B cell (primary cell): ENCODE measurements at regions not wholly inside any gene's neighbourhood (a gene's known extent, or its start where the extent isn't known, plus 50 kb on each side); places are given as distances from the start of the nearest gene placed in this dataset.

Source experiments
- ATAC-seq: fragments of 200-7000 bp; cut with Tn5 transposase; one replicate; pipeline ENCODE4 v1.10.0; 2021; ENCODE audit warnings: low read depth, mild to moderate bottlenecking, moderate number of reproducible peaks, moderate library complexity
- CTCF ChIA-PET: fragments of 350-600 bp; sonication (Branson Sonifier 250); formaldehyde crosslinking; loops from one replicate; lab custom pipeline; 2021; ENCODE audit warnings: antibody characterized with exemption, inconsistent platforms; lab: Charles Lee
- POLR2A ChIA-PET: fragments of 350-600 bp; sonication (Branson Sonifier 250); formaldehyde crosslinking; loops from one replicate; lab custom pipeline; 2021; ENCODE audit warnings: antibody characterized with exemption; lab: Charles Lee
- DNase-seq: peaks from one replicate; pipeline ENCODE4 v3.0.0; 2013
- H2AFZ ChIP-seq: 2 replicates; pipeline ENCODE4 v1.6.1; 2012; ENCODE audit warnings: mild to moderate bottlenecking, low read depth, low read length; ENCODE audit not compliant: insufficient read depth, poor library complexity, severe bottlenecking
- H3K27ac ChIP-seq, 2 donors: 1 replicate in 1 of 2; 2 replicates in 1 of 2; pipeline ENCODE4 v1.5.1; 2012 to 2013; ENCODE audit warnings: low read length in 2 of 2, mild to moderate bottlenecking in 2 of 2, moderate library complexity in 1 of 2
- H3K27me3 ChIP-seq, 4 experiments: fragments of 200-600 bp in 1 of 4; sonication (generic) in 1 of 4; replicated peaks in 1 of 4; 1 replicate in 2 of 4; 2 replicates in 2 of 4; pipeline versions ENCODE4 v1.6.1 to v1.7.0; 2013 to 2016; ENCODE audit warnings: low read length in 3 of 4, mild to moderate bottlenecking in 2 of 4, mixed read lengths in 1 of 4, moderate library complexity in 1 of 4; ENCODE audit not compliant: insufficient read depth in 4 of 4, control insufficient read depth in 3 of 4; ENCODE audit errors: control extremely low read depth in 1 of 4
- H3K36me3 ChIP-seq, 2 experiments: replicated peaks in 1 of 2; 1 replicate in 1 of 2; 2 replicates in 1 of 2; pipeline versions ENCODE4 v1.6.1 to v1.7.1; 2013; ENCODE audit warnings: low read length in 1 of 2; ENCODE audit not compliant: insufficient read depth in 2 of 2, control insufficient read depth in 1 of 2; ENCODE audit errors: control extremely low read depth in 1 of 2, extremely low read depth in 1 of 2
- H3K4me1 ChIP-seq, 2 donors: fragments of 200-600 bp in 1 of 2; sonication (generic) in 1 of 2; 1 replicate in 1 of 2; 2 replicates in 1 of 2; pipeline versions ENCODE4 v1.5.1 to v1.6.1; 2013 to 2017; ENCODE audit warnings: low read length in 2 of 2; ENCODE audit not compliant: control insufficient read depth in 2 of 2, insufficient read depth in 2 of 2
- H3K4me2 ChIP-seq: replicated peaks from 2 replicates; pipeline ENCODE3; 2012; ENCODE audit warnings: mild to moderate bottlenecking, low read depth, low read length; ENCODE audit not compliant: poor library complexity, severe bottlenecking
- H3K4me3 ChIP-seq, 5 experiments: fragments of 200-600 bp in 1 of 5; sonication (generic) in 1 of 5; 1 replicate in 3 of 5; 2 replicates in 2 of 5; pipeline versions ENCODE4 v1.5.1 to v1.7.0; 2011 to 2016; ENCODE audit warnings: low read length in 4 of 5, mild to moderate bottlenecking in 4 of 5, low read depth in 2 of 5, control low read depth in 1 of 5, moderate library complexity in 1 of 5; ENCODE audit not compliant: insufficient read depth in 1 of 5; ENCODE audit errors: control extremely low read depth in 1 of 5, extremely low read depth in 1 of 5
- H3K79me2 ChIP-seq: fragments of 200-600 bp; sonication (generic); one replicate; pipeline ENCODE4 v1.6.0; 2016; ENCODE audit warnings: low read length; ENCODE audit not compliant: control insufficient read depth, insufficient read depth
- H3K9ac ChIP-seq: fragments of 200-600 bp; sonication (generic); 2 replicates; pipeline ENCODE4 v1.6.1; 2017; ENCODE audit warnings: mild to moderate bottlenecking, low read length, moderate library complexity
- H3K9me3 ChIP-seq, 3 donors: one replicate each; pipeline versions ENCODE4 v1.6.1 to v1.7.1; 2013; ENCODE audit warnings: low read length in 2 of 3; ENCODE audit not compliant: control insufficient read depth in 2 of 3, insufficient read depth in 1 of 3; ENCODE audit errors: control extremely low read depth in 1 of 3
- H4K20me1 ChIP-seq: 2 replicates; pipeline ENCODE4 v1.6.0; 2012; ENCODE audit warnings: mild to moderate bottlenecking, low read length; ENCODE audit not compliant: insufficient read depth, control insufficient read depth, poor library complexity, severe bottlenecking
- H3K27ac Mint-ChIP-seq: one replicate; pipeline ENCODE4 v1.8.0; 2021; ENCODE audit warnings: mixed read lengths
- H3K27me3 Mint-ChIP-seq: one replicate; pipeline ENCODE4 v1.8.0; 2021; ENCODE audit warnings: mixed read lengths
- H3K4me1 Mint-ChIP-seq: one replicate; pipeline ENCODE4 v1.8.0; 2021; ENCODE audit warnings: mixed read lengths
- H3K4me3 Mint-ChIP-seq: one replicate; pipeline ENCODE4 v1.8.0; 2021; ENCODE audit warnings: mixed read lengths
- H3K9me3 Mint-ChIP-seq: one replicate; pipeline ENCODE4 v1.8.0; 2022; ENCODE audit warnings: mixed read lengths; ENCODE audit not compliant: insufficient read depth
- CTCF ChIP-seq: fragments of 200-600 bp; IDR thresholded peaks from one replicate; pipeline ENCODE4 v1.8.0; 2022; ENCODE audit warnings: antibody characterized with exemption, mild to moderate bottlenecking
- EZH2 ChIP-seq: IDR thresholded peaks from 2 replicates; pipeline ENCODE4 v1.6.1; 2012; ENCODE audit warnings: borderline replicate concordance, low read depth, mild to moderate bottlenecking, moderate library complexity, low read length; ENCODE audit not compliant: insufficient read depth, poor library complexity, severe bottlenecking
- WGBS: methylation state at CpG from one replicate; pipeline ENCODE4 v1.1.5; 2013; ENCODE audit warnings: missing lambda C conversion rate; ENCODE audit not compliant: insufficient coverage; 5-methylcytosine and 5-hydroxymethylcytosine counted together
- intact Hi-C: fragments of 100-400 bp; cut with micrococcal nuclease; formaldehyde crosslinking; loops from one replicate; pipeline ENCODE4 v1.10.0; 2022

- no peaks in the 10 kb centered on the region for H3K79me2 ChIP-seq
- H3K4me3 ChIP-seq, result no peak overlapping the region
- H4K20me1 ChIP-seq, result no peaks in the 10 kb centered on the region
- 83% methylated on average over 1 of the region's 3 CpGs for WGBS
- H3K36me3 ChIP-seq, result no peaks in the 10 kb centered on the region
- H3K4me3 Mint-ChIP-seq, result no peak overlapping the region
- H3K27me3 ChIP-seq, result no peaks in the 10 kb centered on the region
- intact Hi-C loops, result no loop called here
- H3K27me3 Mint-ChIP-seq, result no peaks in the 10 kb centered on the region
- H3K9me3 ChIP-seq, result no peaks in the 10 kb centered on the region
- no peaks in the 10 kb centered on the region for H3K4me1 Mint-ChIP-seq
- ChIA-PET CTCF (no interaction called here), POLR2A (no interaction called here)
- no peak overlapping the region for H2AFZ ChIP-seq
- H3K9me3 Mint-ChIP-seq, result peaks cover 3% of the 10 kb centered on the region
- ATAC-seq (no peak), DNase-seq (no peak)
- no peak overlapping the region for H3K9ac ChIP-seq
- H3K27ac ChIP-seq, result no peak overlapping the region
- H3K27ac Mint-ChIP-seq, result no peak overlapping the region
- no peak overlapping the region for H3K4me2 ChIP-seq
- TF ChIP-seq EZH2 (no peak), CTCF (no peak)
- no peaks in the 10 kb centered on the region for H3K4me1 ChIP-seq
These were observed 547.2 kb downstream of the CDH26 start for GRCh38 chr20:60505423-60505822.

GRCh38 chr20:60506061-60506460 is 547.8 kb downstream of the CDH26 start:
- ChIA-PET POLR2A (no interaction called here), CTCF (no interaction called here)
- Mint-ChIP-seq H3K4me3 (no peak overlapping the region), H3K27me3 (no peaks in the 10 kb centered on the region), H3K4me1 (no peaks in the 10 kb centered on the region), H3K9me3 (no peaks in the 10 kb centered on the region), H3K27ac (no peak overlapping the region)
- Histone ChIP-seq H3K27ac (no peak overlapping the region), H2AFZ (no peak overlapping the region), H3K4me1 (no peaks in the 10 kb centered on the region), H3K4me3 (no peak overlapping the region), H3K27me3 (no peaks in the 10 kb centered on the region), H3K9me3 (no peaks in the 10 kb centered on the region), H4K20me1 (no peaks in the 10 kb centered on the region), H3K9ac (no peak overlapping the region), H3K4me2 (no peak overlapping the region), H3K79me2 (no peaks in the 10 kb centered on the region), H3K36me3 (no peaks in the 10 kb centered on the region)
- WGBS, result no CpG with 5 or more reads among the region's 3 CpGs
- TF ChIP-seq CTCF, result no peak
- no peak for TF ChIP-seq EZH2
- DNase-seq (no peak), ATAC-seq (no peak)
- intact Hi-C loops, result no loop called here
